ENCODE measurements at regions not wholly inside any gene's neighbourhood (a gene's known extent, or its start where the extent isn't known, plus 50 kb on each side); places are given as distances from the start of the nearest gene placed in this dataset.

DNA sequence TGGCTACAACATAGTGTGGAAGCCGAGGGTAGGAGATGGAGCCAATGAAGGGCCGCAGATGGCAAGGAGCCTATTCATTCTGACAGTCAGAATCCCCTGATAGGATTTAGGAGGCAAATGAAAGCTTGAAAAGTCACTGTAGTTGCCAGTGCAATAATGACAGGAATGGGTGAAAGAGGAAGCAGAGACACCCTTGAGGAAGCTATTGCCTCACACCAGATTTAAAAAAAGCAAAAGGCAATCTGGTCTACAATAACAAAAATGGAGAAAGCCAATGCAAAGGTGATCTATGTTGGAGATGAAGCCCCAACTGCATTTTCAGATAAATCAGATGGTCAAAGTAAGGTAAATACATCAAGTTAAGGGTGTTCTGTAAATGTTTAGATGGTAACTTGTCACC is 158.5 kb downstream of the TUBA3C start:
- TF ChIP-seq, protein P1, sequence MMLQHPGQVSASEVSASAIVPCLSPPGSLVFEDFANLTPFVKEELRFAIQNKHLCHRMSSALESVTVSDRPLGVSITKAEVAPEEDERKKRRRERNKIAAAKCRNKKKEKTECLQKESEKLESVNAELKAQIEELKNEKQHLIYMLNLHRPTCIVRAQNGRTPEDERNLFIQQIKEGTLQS (IDR thresholded peaks at IDR 0.05): no peak
- TF ChIP-seq POLR2A (IDR thresholded peaks at IDR 0.05; ENCODE audit: borderline replicate concordance, extremely low read depth, insufficient read depth, insufficient read length): no peak
- TF ChIP-seq, protein P2, sequence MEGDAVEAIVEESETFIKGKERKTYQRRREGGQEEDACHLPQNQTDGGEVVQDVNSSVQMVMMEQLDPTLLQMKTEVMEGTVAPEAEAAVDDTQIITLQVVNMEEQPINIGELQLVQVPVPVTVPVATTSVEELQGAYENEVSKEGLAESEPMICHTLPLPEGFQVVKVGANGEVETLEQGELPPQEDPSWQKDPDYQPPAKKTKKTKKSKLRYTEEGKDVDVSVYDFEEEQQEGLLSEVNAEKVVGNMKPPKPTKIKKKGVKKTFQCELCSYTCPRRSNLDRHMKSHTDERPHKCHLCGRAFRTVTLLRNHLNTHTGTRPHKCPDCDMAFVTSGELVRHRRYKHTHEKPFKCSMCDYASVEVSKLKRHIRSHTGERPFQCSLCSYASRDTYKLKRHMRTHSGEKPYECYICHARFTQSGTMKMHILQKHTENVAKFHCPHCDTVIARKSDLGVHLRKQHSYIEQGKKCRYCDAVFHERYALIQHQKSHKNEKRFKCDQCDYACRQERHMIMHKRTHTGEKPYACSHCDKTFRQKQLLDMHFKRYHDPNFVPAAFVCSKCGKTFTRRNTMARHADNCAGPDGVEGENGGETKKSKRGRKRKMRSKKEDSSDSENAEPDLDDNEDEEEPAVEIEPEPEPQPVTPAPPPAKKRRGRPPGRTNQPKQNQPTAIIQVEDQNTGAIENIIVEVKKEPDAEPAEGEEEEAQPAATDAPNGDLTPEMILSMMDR (IDR thresholded peaks at IDR 0.05 in 2 of 3, conservative IDR thresholded peaks at IDR 0.05 in 1 of 3; ENCODE audit: borderline replicate concordance in 1 of 3, insufficient read depth in 1 of 3, low read depth in 2 of 3, low read length in 2 of 3): no peak
- no peak for TF ChIP-seq SP1 (IDR thresholded peaks at IDR 0.05; ENCODE audit: low read depth)
- no peak for TF ChIP-seq EGR1 (IDR thresholded peaks at IDR 0.05; ENCODE audit: low read depth)
- TF ChIP-seq POLR2AphosphoS5 (IDR thresholded peaks at IDR 0.05; ENCODE audit: low read depth, low read length): no peak
- no peak for TF ChIP-seq RAD21 (IDR thresholded peaks at IDR 0.05; ENCODE audit: low read depth)
- no peak for TF ChIP-seq ZFX (IDR thresholded peaks at IDR 0.05)
- TF ChIP-seq, protein P3, sequence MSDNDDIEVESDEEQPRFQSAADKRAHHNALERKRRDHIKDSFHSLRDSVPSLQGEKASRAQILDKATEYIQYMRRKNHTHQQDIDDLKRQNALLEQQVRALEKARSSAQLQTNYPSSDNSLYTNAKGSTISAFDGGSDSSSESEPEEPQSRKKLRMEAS (IDR thresholded peaks at IDR 0.05): no peak
- TF ChIP-seq EZH2 (IDR thresholded peaks at IDR 0.05): no peak
- no peak for TF ChIP-seq ZNF274 (IDR thresholded peaks at IDR 0.05; ENCODE audit: low read depth, low read length)
- no peak for TF ChIP-seq YY1 (IDR thresholded peaks at IDR 0.05; ENCODE audit: extremely low read depth, insufficient replicate concordance, low read depth, low read length)
- TF ChIP-seq SRF (IDR thresholded peaks at IDR 0.05; ENCODE audit: low read depth): no peak
- no peak for TF ChIP-seq JUND (IDR thresholded peaks at IDR 0.05)

Data from HCT116 (cell line).